ENCODE measurements at regions not wholly inside any gene's neighbourhood (a gene's known extent, or its start where the extent isn't known, plus 50 kb on each side); places are given as distances from the start of the nearest gene placed in this dataset.

DNA sequence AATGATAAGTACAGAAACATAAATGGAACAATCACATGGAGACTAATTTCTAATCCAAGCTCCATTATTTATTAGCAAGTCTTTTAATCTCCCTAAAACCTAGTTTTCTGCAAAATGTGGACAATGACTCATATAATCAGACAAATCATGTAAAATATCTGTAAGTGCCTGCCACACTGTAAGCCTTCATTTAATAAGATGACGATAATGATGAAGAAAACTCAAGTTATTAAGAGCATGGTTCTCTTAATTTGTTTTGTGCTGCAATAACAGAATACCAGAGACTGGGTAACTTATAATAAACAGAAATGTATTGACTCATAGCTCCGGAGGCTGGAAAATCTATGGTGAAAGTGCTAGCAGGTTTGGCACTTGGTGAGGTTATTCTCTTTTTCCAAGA, 535.3 kb upstream of the LRFN5 start:
- no peaks in the 10 kb centered on the region for H3K36me3 Mint-ChIP-seq (ENCODE audit: low read depth)
- Histone ChIP-seq H3K4me1 (ENCODE audit: insufficient read depth) (no peaks in the 10 kb centered on the region), H3F3A (replicated peaks; ENCODE audit: low read depth) (no peaks in the 10 kb centered on the region), H3K27ac (ENCODE audit: low read depth) (no peak overlapping the region), H3K79me2 (replicated peaks; ENCODE audit: insufficient read depth) (no peaks in the 10 kb centered on the region), H4K20me1 (replicated peaks; ENCODE audit: insufficient read depth) (no peaks in the 10 kb centered on the region), H3K4me2 (no peak overlapping the region), H2AFZ (no peak overlapping the region), H3K36me3 (ENCODE audit: insufficient read depth) (no peaks in the 10 kb centered on the region), H3K4me3 (no peak overlapping the region), H3K9me2 (ENCODE audit: insufficient read depth) (no peaks in the 10 kb centered on the region), H3K27me3 (ENCODE audit: insufficient read depth) (no peaks in the 10 kb centered on the region)
- no peaks in the 10 kb centered on the region for H3K4me1 Mint-ChIP-seq
- H3K9me3 Mint-ChIP-seq, result no peaks in the 10 kb centered on the region
- DNase-seq (ENCODE audit: low spot score) (no peak), ATAC-seq (no peak)
- no peak overlapping the region for H3K27ac Mint-ChIP-seq
- H3K4me3 Mint-ChIP-seq, result no peak overlapping the region
- no peak for TF ChIP-seq JUNB (IDR thresholded peaks at IDR 0.05; ENCODE audit: unreplicated experiment)
- no peak for TF ChIP-seq ZNF462 (CRISPR knock-in tag; IDR thresholded peaks at IDR 0.05)
- TF ChIP-seq ZNF331 (CRISPR knock-in tag; IDR thresholded peaks at IDR 0.05; ENCODE audit: low read depth), result no peak
- H3K27me3 Mint-ChIP-seq (ENCODE audit: insufficient read depth, low read depth, poor library complexity), result no peaks in the 10 kb centered on the region

- ATAC-seq, result no peak
- Histone ChIP-seq H3K27ac (ENCODE audit: low read depth) (no peak overlapping the region), H3F3A (replicated peaks; ENCODE audit: low read depth) (no peaks in the 10 kb centered on the region), H3K36me3 (ENCODE audit: insufficient read depth) (no peaks in the 10 kb centered on the region), H3K79me2 (replicated peaks; ENCODE audit: insufficient read depth) (no peaks in the 10 kb centered on the region), H4K20me1 (replicated peaks; ENCODE audit: insufficient read depth) (no peaks in the 10 kb centered on the region), H3K27me3 (ENCODE audit: insufficient read depth) (no peaks in the 10 kb centered on the region), H3K4me1 (ENCODE audit: insufficient read depth) (no peaks in the 10 kb centered on the region), H3K4me3 (no peak overlapping the region), H2AFZ (no peak overlapping the region), H3K4me2 (no peak overlapping the region), H3K9me2 (ENCODE audit: insufficient read depth) (no peaks in the 10 kb centered on the region)
- no peaks in the 10 kb centered on the region for H3K36me3 Mint-ChIP-seq (ENCODE audit: low read depth)
- no peak overlapping the region for H3K4me3 Mint-ChIP-seq
- H3K27ac Mint-ChIP-seq, result no peak overlapping the region
- no peaks in the 10 kb centered on the region for H3K9me3 Mint-ChIP-seq
- no peaks in the 10 kb centered on the region for H3K4me1 Mint-ChIP-seq
- H3K27me3 Mint-ChIP-seq (ENCODE audit: insufficient read depth, low read depth, poor library complexity), result no peaks in the 10 kb centered on the region
- no peak for DNase-seq (ENCODE audit: low spot score)
- no peak for TF ChIP-seq JUNB (IDR thresholded peaks at IDR 0.05; ENCODE audit: unreplicated experiment)
- no peak for TF ChIP-seq ZNF462 (CRISPR knock-in tag; IDR thresholded peaks at IDR 0.05)
Observed at GRCh38 chr14:41062826-41063225, 543.9 kb upstream of the LRFN5 start.

Data from GM23338 (cell line).